GM19043 (cell line): ENCODE measurements at regions not wholly inside any gene's neighbourhood (a gene's known extent, or its start where the extent isn't known, plus 50 kb on each side); places are given as distances from the start of the nearest gene placed in this dataset.
"Not testable (repeated sequence)": the region's sequence is repeated elsewhere in the genome, so short reads cannot be mapped to it uniquely, and the experiment has no call there.

ENCODE experiments used
- ATAC-seq: cut with Tn5 transposase; IDR thresholded peaks from one replicate; pipeline ENCODE4 v1.9.1; 2021; ENCODE audit warnings: low read depth; ENCODE audit not compliant: unreplicated experiment

- peak; percentile 39 for ATAC-seq
These were observed 1321.1 kb downstream of the TBC1D22A start for GRCh38 chr22:48083502-48083901.

- ATAC-seq = no peak
These were observed 1319.8 kb downstream of the TBC1D22A start for GRCh38 chr22:48082284-48082683.

- ATAC-seq = no peak
These were observed 1318.8 kb downstream of the TBC1D22A start for GRCh38 chr22:48081281-48081680.

- no peak for ATAC-seq
These were observed 1318.1 kb downstream of the TBC1D22A start for GRCh38 chr22:48080316-48081165.

- ATAC-seq = no peak
These were observed 1317.2 kb downstream of the TBC1D22A start for GRCh38 chr22:48079505-48080290.

- ATAC-seq = no peak
These were observed 1316.4 kb downstream of the TBC1D22A start for GRCh38 chr22:48078825-48079224.

- no peak for ATAC-seq
These were observed 1315.2 kb downstream of the TBC1D22A start for GRCh38 chr22:48077699-48078098.

GRCh38 chr22:48076008-48076407 is 1313.6 kb downstream of the TBC1D22A start:
- no peak for ATAC-seq

- ATAC-seq = no peak
These were observed 1313.2 kb downstream of the TBC1D22A start for GRCh38 chr22:48075604-48076003.

- ATAC-seq = no peak
These were observed 1310.3 kb downstream of the TBC1D22A start for GRCh38 chr22:48072777-48073176.

- no peak for ATAC-seq
These were observed 1309.4 kb downstream of the TBC1D22A start for GRCh38 chr22:48071828-48072227.

GRCh38 chr22:48071305-48071704 is 1308.9 kb downstream of the TBC1D22A start:
- no peak for ATAC-seq

- no peak for ATAC-seq
These were observed 1308.3 kb downstream of the TBC1D22A start for GRCh38 chr22:48070760-48071159.

GRCh38 chr22:48070083-48070482 is 1307.6 kb downstream of the TBC1D22A start:
- no peak for ATAC-seq

GRCh38 chr22:48069256-48069655 is 1306.8 kb downstream of the TBC1D22A start:
- no peak for ATAC-seq

GRCh38 chr22:48068323-48068885 is 1306.0 kb downstream of the TBC1D22A start:
- no peak for ATAC-seq

GRCh38 chr22:48065892-48066291 is 1303.4 kb downstream of the TBC1D22A start:
- ATAC-seq = no peak

GRCh38 chr22:48061726-48062125 is 1299.3 kb downstream of the TBC1D22A start:
- ATAC-seq = no peak

- no peak for ATAC-seq
These were observed 1297.8 kb downstream of the TBC1D22A start for GRCh38 chr22:48060266-48060665.

GRCh38 chr22:48059521-48059920 is 1297.1 kb downstream of the TBC1D22A start:
- not testable (repeated sequence) for ATAC-seq

- no peak for ATAC-seq
These were observed 1294.8 kb downstream of the TBC1D22A start for GRCh38 chr22:48057116-48057835.
